T-helper 1 cell treated with Interleukin-12 subunit alpha and Interleukin-12 subunit beta and Interleukin-4 antibody, amounts not matched to agents 30 ng/mL and 1 ng/mL, for 36 hours (primary cell): ENCODE measurements at regions not wholly inside any gene's neighbourhood (a gene's known extent, or its start where the extent isn't known, plus 50 kb on each side); places are given as distances from the start of the nearest gene placed in this dataset.

Source experiments
- intact Hi-C: fragments of 100-400 bp; cut with micrococcal nuclease; formaldehyde crosslinking; loops from one replicate; pipeline ENCODE4 v1.15.1; 2024

- intact Hi-C loops, result no loop called here
These were observed 106.7 kb upstream of the TTC29 start for GRCh38 chr4:147052361-147052760.

GRCh38 chr4:147054228-147054872 is 108.7 kb upstream of the TTC29 start:
- intact Hi-C loops, result no loop called here

- intact Hi-C loops, result loop anchor here (5.0 kb wide), 1 partner anchor 110 kb away; the partner anchor contains the start of gene TTC29
These were observed 111.4 kb upstream of the TTC29 start for GRCh38 chr4:147056940-147057610.

GRCh38 chr4:147057611-147058190 is 112.0 kb upstream of the TTC29 start:
- intact Hi-C loops, result loop anchor here (5.0 kb wide), 1 partner anchor 110 kb away; the partner anchor contains the start of gene TTC29

- intact Hi-C loops, result loop anchor here (5.0 kb wide), 1 partner anchor 112 kb away; the partner anchor contains the start of gene TTC29
These were observed 113.5 kb upstream of the TTC29 start for GRCh38 chr4:147059064-147059731.

GRCh38 chr4:147060151-147060931 is 114.7 kb upstream of the TTC29 start:
- intact Hi-C loops, result no loop called here

GRCh38 chr4:147064856-147065255 is 119.2 kb upstream of the TTC29 start:
- intact Hi-C loops, result no loop called here

GRCh38 chr4:147068564-147068963 is 122.9 kb upstream of the TTC29 start:
- intact Hi-C loops, result no loop called here

GRCh38 chr4:147071209-147071740 is 125.6 kb upstream of the TTC29 start:
- intact Hi-C loops, result no loop called here

GRCh38 chr4:147076179-147076578 is 130.5 kb upstream of the TTC29 start:
- intact Hi-C loops, result no loop called here

- intact Hi-C loops, result no loop called here
These were observed 131.1 kb upstream of the TTC29 start for GRCh38 chr4:147076728-147077127.

- intact Hi-C loops, result no loop called here
These were observed 132.7 kb upstream of the TTC29 start for GRCh38 chr4:147078362-147078761.

GRCh38 chr4:147078875-147079658 is 133.4 kb upstream of the TTC29 start:
- intact Hi-C loops, result no loop called here

- intact Hi-C loops, result no loop called here
These were observed 139.2 kb upstream of the TTC29 start for GRCh38 chr4:147084861-147085260.

GRCh38 chr4:147085781-147086180 is 140.1 kb upstream of the TTC29 start:
- intact Hi-C loops, result no loop called here

GRCh38 chr4:147088146-147088545 is 142.5 kb upstream of the TTC29 start:
- intact Hi-C loops, result no loop called here

- intact Hi-C loops, result no loop called here
These were observed 144.8 kb upstream of the TTC29 start for GRCh38 chr4:147090486-147090885.

- intact Hi-C loops, result no loop called here
These were observed 147.5 kb upstream of the TTC29 start for GRCh38 chr4:147093206-147093605.

GRCh38 chr4:147094238-147094637 is 148.6 kb upstream of the TTC29 start:
- intact Hi-C loops, result no loop called here
